Activated CD8-positive, alpha-beta memory T cell treated with anti-CD3 and anti-CD28 coated beads, Interleukin-2, amount 50 U/mL, for 4 hours (primary cell): ENCODE measurements at regions not wholly inside any gene's neighbourhood (a gene's known extent, or its start where the extent isn't known, plus 50 kb on each side); places are given as distances from the start of the nearest gene placed in this dataset.

Source experiments
- DNase-seq: peaks from one replicate; pipeline ENCODE4 v3.0.0-alpha.2; 2020

DNA sequence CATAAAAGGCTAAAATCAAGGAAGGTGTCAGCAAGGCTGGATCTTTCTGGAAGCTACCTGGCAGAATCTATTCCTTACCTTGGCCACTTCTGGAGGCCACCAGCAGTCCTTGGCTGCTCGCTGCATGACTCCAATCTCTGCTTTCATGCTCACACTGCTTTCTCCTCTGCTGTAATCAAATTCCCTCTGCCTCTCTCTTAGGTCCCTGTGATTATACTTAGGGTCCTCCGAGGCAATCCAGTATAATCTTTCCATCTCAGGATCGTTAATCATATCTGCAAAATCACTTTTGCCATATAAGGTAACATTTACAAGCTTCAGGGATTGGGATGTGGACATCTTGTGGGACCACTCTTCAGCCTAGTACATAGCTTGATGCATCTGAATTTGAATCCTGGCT lies 110.7 kb upstream of the IVNS1ABP start:
- DNase-seq = no peak

DNA sequence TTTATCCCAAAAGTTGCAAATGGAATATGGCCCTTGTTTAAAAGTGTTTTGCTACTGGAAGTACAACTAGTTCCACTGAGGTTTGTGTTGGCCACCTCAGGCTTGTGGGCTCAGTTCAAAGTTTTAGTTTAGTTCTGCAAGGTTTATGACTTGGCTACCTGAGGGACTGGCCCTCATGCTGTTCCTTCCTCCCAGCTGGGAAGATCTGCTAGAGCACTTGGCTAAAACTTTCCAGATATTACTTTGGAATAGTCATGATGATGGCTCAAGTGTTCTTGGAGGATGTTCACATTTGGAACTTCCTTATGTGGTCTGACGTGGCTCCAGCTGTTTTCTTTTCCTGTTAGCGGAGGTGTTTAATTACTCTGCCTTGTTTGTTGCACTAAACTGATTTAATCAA lies 110.2 kb upstream of the IVNS1ABP start:
- DNase-seq = no peak

DNA sequence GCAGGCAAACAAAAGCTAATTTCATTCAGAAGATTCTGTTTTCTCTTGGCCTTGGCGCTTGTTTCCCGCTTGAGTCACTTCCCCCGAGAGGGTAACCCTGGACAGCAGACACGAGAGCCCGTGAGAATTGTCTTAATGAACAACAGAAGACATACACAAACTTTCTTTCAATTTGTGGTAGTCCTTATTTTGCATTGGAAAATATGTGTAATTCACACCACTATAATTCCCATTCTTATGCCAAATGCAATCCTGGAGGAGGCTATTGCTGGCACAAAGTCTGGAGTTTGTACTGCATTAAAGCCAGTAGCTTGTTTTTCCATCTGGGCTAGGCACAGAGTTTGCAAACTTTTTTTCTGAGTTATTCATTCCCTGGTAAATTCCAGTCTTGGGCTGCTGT lies 109.8 kb upstream of the IVNS1ABP start:
- no peak for DNase-seq

DNA sequence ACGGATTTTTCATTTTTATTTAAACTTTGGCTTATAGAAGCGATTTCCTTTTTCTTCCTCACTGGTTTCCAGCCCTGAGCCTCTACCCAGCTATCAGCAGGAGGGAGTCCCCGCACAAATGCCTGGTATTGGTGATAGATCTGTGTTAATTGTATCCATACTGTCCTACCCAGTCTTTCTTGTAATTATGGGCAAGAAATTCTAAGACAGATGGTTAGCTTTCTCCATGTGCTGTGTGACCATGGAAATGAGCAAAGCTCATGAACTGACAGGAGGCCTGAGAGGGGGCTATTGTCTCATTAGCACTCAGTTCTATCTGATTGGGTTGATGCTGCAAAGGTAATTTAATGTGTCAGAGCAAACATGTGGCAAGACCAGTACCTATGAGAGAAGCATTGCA lies 108.1 kb upstream of the IVNS1ABP start:
- DNase-seq = no peak

DNA sequence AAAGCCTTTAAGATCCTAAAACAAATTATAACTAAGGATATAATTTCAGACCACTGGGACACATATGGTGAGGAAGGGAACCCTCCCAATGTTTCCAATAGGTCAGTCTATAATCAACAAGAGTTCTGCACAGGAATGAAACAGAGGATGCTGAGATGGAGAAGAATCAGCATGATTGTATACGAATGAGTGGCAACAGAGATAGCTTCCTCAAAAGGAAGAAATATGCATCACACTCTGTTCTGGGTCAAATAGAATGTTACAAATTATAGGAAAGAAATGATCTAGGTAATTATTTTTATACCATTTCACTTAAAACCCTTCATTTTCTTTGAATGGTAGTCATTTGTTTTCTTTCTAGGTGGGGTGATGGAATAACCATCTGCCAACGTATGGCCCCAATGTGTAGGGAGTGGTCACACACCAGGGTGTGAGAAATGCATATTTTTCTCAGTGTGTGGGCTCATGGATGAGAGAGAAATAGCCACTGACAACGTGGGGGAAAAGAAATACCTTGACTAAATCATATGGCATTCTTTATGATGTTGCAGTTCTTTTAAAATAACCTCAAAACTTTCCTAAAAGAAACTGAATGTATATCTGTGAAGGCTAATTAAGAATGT lies 104.6 kb upstream of the IVNS1ABP start:
- DNase-seq = no peak

DNA sequence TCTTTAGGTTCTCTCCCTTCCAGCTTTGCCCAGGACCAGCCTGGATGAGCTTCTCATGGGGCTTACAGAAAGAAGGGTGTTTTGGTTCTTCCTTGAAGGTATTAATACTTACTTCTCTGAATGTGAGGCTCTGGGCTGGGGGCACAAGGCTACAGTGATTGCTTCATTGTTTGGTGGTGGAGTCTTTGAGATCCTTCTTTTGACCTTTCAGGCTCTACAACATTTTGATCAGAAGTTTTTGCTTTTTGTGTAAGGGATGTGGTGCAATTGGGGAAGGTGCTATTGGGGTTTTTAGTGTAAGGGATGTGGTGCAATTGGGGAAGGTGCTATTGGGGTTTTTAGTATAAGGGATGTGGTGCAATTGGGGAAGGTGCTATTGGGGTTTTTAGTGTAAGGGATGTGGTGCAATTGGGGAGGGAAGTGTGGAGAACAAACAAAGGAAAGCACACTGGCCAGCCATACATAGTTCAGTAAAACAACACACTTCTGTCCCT lies 103.6 kb upstream of the IVNS1ABP start:
- DNase-seq = no peak

DNA sequence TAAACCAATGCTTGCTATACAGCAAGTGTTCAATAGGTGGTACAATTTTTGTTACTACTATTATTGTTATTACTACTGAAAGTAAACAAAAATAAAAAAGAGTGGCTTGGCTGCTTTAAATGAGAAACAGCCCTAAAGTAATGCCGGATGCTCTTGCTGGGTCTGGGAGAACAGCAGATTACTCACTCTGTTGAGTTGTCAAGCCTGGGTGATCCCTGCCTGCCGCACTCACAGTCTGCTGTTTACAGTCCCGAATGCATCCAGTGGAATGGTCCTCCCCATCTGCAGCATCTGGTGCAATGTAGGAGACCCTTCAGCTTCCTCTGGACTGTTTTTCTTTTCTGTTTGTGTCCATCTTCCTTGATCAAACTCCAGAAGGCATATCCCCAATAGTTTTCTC lies 102.7 kb upstream of the IVNS1ABP start:
- DNase-seq = no peak

DNA sequence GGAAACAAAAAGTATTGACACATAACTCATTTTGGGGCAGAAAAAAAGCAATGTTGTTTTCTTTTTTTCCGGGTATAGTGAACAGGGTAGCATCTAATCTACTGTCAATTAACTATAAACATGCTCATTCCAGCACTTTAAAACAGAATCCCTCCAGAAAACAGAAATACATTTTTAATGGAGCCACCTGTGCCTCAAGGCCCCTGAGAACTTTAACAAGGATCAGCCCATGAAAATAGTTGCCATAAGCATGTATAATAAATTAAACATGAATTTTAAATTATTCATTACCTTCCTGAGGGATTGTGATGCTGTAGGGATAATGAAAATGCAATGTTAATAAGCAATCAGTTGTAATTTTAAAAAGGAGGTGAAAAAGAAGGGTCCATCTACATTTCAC lies 101.4 kb upstream of the IVNS1ABP start:
- DNase-seq = no peak

DNA sequence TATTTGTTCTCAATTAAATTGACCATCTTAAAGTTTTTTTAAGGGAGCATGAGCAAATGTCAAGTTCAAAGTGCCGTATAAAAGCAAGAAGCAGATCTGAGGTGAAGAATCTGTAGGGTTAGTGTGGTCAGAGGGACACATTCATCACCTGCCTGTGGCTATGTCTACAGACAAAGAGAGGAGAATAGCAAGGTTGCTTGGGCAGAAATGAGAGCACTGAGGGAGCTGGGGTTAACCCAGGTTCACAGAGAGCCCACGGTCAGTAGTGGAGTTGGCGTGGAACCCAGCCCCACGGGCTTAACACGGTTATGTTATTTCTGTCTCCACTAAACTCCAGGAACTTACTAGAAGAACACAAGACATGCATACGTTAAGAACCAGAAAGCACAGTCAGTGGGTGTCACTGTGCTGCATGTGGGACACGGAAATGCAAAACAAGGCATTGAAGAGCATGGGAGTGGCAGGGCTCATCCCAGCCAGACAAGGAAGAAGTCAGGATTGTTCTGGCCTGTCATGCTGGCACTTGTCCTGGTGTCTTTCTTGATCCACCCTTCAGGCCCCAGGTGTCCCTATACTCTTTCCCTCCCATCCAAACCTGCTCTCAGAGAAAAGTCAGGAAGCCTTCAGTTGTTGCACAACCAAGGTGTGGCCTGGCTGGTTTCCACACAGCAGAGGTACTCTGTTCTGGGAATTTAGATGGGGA lies 95.5 kb upstream of the IVNS1ABP start:
- DNase-seq = no peak

DNA sequence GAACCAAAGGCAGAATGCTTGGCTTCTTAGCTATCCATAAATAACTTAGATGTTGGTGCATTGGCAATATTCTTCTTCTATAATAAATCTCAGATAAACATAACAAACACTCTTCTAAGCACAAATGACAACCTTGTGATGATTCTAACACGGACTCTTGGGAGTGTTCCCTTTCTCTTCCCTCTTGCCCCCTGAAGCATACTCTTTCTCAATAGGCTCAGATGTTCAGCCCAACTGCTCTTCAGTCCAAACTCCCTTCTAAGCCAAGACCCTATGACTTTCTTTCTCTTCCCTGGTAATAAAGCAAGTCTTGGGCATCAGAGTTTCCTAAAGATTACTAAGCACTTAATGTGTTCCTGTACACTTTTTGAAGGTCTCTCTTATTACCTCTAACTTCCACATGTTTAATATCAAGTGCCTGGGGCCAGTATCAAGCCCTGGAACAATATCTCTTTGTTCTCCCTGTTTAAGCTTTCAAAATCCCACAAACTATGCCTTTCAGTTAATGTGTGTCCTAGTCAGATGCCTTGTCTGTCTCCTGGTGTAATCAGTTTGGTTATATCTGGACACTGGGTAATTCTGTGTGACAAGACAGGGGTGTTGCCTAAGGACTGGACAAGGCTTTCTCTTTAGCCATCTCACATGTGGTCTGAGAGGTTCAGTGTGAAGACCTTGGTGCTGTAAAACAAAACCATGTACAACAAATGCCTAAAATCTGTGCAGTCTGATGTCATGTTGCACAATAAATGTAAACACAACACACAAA lies 92.9 kb upstream of the IVNS1ABP start:
- no peak for DNase-seq

DNA sequence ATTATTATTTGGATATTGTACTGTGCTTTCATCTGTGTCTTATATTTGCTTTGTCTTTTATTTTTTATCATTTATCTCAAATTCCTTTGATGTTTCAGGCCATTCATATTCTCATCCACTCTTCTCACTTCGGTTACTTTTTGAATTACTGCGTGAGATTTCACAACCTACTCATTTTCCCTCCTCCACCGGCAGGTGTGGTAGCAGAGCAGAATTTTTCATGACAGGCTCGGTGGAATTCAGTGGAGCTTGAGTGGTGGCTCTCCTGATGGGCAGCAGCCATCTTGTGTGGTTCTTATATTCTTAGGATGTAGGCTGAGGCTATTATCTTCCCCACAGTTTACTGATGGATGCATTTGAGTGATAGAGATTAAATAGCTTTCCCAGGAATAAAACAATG lies 92.3 kb upstream of the IVNS1ABP start:
- DNase-seq = no peak

DNA sequence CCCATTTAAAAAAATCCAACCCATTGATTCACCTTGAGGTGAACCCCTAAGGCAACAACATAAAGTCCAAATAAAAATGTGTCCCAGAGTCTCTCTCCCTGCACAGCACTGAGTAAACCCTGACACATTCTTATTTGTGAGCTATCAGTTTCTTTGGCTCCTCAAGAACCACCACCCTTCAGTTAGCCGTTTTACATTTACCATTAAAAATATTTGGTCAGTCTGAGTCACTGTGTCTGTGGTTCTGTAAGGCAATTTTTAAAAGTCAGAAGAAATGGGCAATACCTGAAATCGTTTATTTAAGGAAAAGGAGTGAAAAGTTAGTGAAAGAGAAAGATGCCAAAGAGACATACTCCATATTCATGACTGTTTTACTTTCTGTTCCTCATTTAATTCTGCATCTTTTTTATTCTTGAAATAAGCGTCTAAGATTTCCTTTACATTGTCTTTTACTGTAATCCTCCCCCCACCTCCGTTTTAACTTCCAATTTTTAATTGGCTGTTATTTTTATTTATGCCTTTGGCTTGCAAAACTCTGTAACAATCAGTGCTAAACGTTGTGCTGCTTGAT lies 91.7 kb upstream of the IVNS1ABP start:
- DNase-seq = no peak

DNA sequence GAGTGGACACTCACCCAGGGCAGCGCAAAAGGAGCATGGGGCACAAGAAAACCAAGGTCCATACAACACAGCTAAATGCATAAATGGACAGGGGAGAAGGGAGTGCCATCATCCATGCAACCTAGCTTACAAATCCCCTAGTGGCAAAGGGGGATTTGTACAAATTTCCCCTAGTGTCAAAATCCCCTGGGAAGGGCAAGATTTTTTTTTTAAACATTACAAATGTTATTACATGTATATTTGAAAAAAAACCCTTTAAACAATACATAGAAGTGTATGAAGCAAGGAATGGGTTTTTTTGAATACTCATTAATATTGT lies 89.6 kb upstream of the IVNS1ABP start:
- DNase-seq = no peak

DNA sequence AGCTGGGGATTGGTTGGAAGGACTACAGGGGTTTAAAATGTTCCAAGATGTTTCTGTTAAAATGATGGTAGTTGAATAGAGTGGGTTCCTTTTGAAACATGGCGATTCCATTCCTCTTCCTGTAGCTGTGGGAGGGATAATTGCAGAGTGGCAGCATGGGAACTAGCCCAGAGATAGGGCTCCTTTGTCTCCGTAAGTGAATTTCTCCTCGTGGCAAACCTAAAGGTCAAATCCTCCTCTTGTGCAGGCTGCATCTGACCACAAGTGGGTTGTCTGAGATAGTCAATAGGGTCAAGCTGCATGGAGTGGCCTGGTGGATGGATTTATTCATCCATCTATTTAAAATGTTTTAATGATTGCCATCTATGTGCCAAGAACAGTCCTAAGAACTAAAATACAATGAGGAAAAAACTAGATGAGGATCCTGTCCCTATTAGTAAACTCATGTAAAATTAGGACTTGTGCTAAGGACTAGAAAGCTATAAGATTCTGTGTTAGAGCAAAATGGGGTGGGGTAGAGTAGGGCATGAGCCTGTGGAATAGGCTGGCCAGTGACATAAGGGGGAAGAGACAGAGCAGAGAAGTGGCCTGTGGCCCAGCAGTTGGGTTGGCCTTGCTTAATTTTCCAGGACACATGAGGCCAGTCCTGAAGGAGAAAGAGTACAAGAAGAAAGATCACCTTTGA lies 89.1 kb upstream of the IVNS1ABP start:
- DNase-seq = no peak

DNA sequence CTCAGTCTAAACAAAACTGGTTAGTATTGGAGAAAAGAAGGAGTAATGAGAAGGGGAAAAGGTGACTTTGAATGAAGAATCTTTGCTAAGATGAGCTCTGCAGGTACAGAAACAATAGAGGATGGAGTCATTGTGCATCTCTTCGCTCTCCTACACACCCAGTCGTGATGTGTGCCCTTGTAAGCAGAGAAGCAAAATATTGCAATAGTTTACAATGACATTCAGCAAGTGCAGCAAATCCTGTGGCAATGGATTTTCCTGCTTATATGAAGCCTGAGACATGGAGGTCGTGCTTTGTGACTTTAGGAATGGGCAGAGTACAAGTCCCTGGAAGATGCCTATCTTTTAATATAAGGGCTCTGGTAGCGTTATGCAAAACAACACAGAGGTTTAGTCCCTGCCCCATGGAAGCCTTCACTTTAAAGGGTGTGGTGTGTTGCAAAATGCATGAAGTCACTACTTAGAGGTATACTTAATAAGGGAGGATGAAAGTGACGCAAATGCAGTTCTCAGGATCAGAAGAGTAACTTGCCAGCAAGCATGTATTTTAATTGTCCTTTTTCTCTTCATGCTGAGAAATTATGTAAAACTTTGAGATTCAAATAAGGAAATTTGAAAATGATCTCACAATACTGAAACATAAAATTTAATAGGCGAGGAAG lies 88.0 kb upstream of the IVNS1ABP start:
- no peak for DNase-seq

DNA sequence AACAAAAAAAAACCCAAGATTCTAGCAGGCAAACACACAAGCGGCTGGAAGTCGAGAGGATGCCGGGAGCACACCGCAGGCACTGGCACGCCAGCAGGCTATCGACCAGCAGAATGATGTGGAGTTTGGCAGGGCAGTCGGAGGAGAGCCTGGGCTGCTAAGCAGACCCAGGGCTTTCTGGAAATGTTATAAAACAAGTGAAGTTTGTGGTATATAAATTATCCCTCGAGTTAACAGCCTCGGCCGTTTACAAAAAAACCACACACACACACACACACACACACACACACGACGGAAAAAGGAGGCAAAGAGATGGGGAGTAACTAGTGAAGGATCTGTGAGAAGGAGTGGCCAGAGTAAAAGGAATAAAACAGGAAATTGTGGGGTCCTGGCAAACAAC lies 87.2 kb upstream of the IVNS1ABP start:
- no peak for DNase-seq

DNA sequence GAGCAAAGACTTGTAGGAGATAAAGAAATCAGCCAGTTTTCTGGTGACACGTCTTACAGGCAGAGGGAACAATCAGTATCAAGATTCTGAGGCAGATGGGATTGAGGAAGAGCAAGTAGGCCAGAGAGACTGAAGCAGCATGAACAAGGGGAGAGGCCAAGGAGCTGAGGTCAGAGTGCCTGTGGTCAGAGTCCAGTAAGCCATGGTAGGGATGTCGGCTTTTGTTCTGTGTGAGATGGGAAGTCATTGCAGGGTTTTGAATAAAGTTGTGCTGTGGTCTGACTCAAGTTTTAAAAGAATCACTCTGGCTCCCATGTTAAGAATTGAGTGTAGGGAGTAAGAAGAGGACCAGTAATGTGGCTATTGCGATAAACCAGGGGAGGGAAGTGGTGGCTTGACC lies 85.9 kb upstream of the IVNS1ABP start:
- DNase-seq = no peak

DNA sequence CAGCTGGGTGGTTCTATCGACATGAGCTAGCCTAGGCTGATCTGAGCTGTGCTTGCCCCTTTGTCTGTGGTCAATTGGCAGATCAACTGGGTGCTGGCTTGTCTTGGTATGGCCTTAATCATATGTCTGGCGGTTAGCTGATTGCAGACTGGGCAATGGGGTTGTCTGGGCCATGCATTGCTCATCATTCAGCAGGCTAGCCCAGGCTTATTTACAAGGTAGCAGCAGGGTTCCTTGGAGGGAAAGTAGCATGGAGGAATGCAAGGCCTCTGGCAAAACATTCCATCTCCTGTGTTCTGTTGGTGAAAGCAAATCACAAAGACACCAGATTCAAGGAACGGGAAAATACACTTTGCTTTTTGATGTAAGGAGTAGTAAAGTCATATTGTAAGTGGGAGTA lies 84.0 kb upstream of the IVNS1ABP start:
- DNase-seq = no peak

DNA sequence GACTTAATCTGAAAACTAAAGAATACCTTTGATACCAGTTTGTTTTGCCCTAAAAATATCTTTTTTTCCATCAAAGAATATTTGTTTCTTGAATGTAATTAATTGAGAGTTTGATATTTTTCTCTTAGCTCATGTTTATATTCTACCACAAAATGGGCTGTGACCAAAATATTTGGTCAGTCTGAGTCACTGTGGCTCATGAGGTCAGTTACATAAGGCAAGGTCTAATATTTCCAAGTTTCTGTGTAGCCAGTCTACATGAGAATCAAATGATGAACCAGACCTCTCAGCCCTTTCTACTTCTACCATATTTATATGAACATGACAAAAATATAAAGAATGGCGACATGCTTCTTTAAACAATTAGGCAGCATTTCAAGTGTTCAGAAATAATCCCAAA lies 83.0 kb upstream of the IVNS1ABP start:
- DNase-seq = no peak

DNA sequence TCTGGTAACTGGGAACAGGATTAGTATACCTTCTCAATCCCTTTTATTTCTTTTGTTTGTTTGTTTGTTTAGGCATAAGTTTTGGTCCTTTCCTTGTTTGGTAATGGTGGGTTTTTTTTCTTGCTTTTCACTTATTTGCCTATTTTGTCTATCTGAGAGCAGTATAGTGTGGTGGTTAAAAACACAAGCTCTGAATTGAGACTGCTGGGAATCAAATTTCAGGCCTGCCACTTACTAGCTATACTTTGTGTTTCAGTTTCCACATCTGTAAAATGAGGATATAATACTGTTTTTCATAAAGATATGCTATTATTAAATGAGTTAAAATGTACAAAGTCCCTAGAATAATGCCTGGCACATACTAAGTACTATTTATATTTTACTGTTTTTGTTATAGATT lies 81.6 kb upstream of the IVNS1ABP start:
- DNase-seq = no peak

DNA sequence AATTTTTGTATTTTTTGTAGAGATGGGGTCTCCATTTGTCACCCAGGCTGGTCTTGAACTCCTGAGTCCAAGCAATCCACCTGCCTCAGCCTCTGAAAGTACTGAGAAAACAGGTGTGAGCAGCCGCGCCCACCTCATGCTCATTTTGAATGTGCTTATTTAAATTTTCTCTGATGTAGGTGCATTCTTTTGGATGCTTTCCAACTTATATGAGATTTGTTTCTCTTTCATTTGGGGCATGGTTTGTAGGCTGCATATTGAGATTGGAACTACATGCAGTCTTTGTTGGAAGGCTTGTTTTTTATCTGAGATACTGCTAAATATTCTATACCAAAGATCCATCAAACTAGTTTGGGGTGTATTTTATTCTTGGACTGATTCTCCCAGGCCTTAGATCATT lies 81.0 kb upstream of the IVNS1ABP start:
- no peak for DNase-seq

DNA sequence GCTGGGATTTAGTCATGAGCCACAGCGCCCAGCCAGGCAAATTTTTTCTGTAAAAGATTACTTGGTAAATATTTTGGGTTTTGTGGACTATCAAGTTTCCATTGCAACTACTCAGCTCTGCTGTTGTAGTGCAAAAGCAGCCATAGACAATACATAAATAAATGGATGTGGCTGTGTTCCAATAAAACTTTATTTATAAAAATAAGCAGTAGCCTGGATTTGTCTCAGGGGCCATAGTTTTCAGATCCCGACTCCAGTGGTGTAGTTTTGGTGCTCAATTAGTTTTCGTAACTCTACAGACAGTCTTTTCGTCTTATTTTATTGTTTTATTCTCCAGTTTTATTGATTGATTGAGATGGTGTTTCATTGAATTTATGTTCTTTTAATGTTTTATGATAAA lies 80.1 kb upstream of the IVNS1ABP start:
- no peak for DNase-seq

DNA sequence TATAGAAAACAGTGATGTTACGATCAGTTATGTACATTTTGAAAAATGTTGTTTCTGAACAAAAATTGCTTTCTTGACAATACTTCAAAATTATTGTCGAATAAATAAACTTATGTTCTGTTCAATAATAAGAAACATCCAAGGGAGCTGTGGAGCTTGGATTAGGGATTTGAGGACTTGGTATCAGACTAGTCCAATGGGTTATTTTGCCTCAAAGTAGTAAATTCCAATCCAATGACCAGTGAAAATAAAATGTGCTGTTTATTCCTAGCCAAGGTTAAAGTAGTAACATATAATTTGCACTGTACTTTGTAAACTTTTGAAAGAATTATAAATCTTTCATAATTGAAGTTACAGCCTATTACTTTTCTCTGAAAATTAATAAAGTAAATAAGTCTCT lies 79.1 kb upstream of the IVNS1ABP start:
- DNase-seq = no peak
